Ramos (cell line): ENCODE measurements at regions not wholly inside any gene's neighbourhood (a gene's known extent, or its start where the extent isn't known, plus 50 kb on each side); places are given as distances from the start of the nearest gene placed in this dataset.
"Not testable (repeated sequence)": the region's sequence is repeated elsewhere in the genome, so short reads cannot be mapped to it uniquely, and the experiment has no call there.

ENCODE experiments used
- in situ Hi-C: fragments of 300-500 bp; cut with MboI; formaldehyde crosslinking; loops from one replicate; pipeline ENCODE4 v1.14.3; 2022; ENCODE audit warnings: low sequenced_read_pairs; ENCODE audit not compliant: unreplicated experiment

- in situ Hi-C loops = no loop called here
These were observed 146.5 kb downstream of the NOC3L start for GRCh38 chr10:94216201-94216600.

GRCh38 chr10:94217411-94217810 lies 145.3 kb downstream of the NOC3L start:
- in situ Hi-C loops = no loop called here

- in situ Hi-C loops = no loop called here
These were observed 144.1 kb downstream of the NOC3L start for GRCh38 chr10:94218493-94219183.

GRCh38 chr10:94219829-94220228 lies 142.9 kb downstream of the NOC3L start:
- in situ Hi-C loops = no loop called here

GRCh38 chr10:94220717-94221116 lies 142.0 kb downstream of the NOC3L start:
- in situ Hi-C loops = no loop called here

GRCh38 chr10:94223702-94224370 lies 138.9 kb downstream of the NOC3L start:
- in situ Hi-C loops = no loop called here

GRCh38 chr10:94224656-94225055 lies 138.1 kb downstream of the NOC3L start:
- in situ Hi-C loops = no loop called here

- in situ Hi-C loops = no loop called here
These were observed 137.2 kb downstream of the NOC3L start for GRCh38 chr10:94225589-94225988.

GRCh38 chr10:94230134-94230785 lies 132.5 kb downstream of the NOC3L start:
- in situ Hi-C loops = no loop called here

GRCh38 chr10:94232711-94233383 lies 129.9 kb downstream of the NOC3L start:
- in situ Hi-C loops = no loop called here

- in situ Hi-C loops = no loop called here
These were observed 127.3 kb downstream of the NOC3L start for GRCh38 chr10:94235461-94235860.

GRCh38 chr10:94238006-94238617 lies 124.6 kb downstream of the NOC3L start:
- in situ Hi-C loops = no loop called here

GRCh38 chr10:94239696-94240095 lies 123.0 kb downstream of the NOC3L start:
- in situ Hi-C loops = no loop called here

- in situ Hi-C loops = no loop called here
These were observed 122.2 kb downstream of the NOC3L start for GRCh38 chr10:94240491-94240890.

- in situ Hi-C loops = no loop called here
These were observed 121.8 kb downstream of the NOC3L start for GRCh38 chr10:94240901-94241300.

GRCh38 chr10:94251098-94251497 lies 111.6 kb downstream of the NOC3L start:
- in situ Hi-C loops = no loop called here

- in situ Hi-C loops = no loop called here
These were observed 111.2 kb downstream of the NOC3L start for GRCh38 chr10:94251568-94251967.

GRCh38 chr10:94257407-94257806 lies 105.3 kb downstream of the NOC3L start:
- in situ Hi-C loops = not testable (repeated sequence)

- in situ Hi-C loops = no loop called here
These were observed 102.3 kb downstream of the NOC3L start for GRCh38 chr10:94260455-94260854.

- in situ Hi-C loops = no loop called here
These were observed 98.7 kb downstream of the NOC3L start for GRCh38 chr10:94264085-94264484.

GRCh38 chr10:94266091-94266490 lies 96.6 kb downstream of the NOC3L start:
- in situ Hi-C loops = no loop called here
